ENCODE measurements at regions not wholly inside any gene's neighbourhood (a gene's known extent, or its start where the extent isn't known, plus 50 kb on each side); places are given as distances from the start of the nearest gene placed in this dataset.
"Not testable (repeated sequence)": the region's sequence is repeated elsewhere in the genome, so short reads cannot be mapped to it uniquely, and the experiment has no call there.

DNA sequence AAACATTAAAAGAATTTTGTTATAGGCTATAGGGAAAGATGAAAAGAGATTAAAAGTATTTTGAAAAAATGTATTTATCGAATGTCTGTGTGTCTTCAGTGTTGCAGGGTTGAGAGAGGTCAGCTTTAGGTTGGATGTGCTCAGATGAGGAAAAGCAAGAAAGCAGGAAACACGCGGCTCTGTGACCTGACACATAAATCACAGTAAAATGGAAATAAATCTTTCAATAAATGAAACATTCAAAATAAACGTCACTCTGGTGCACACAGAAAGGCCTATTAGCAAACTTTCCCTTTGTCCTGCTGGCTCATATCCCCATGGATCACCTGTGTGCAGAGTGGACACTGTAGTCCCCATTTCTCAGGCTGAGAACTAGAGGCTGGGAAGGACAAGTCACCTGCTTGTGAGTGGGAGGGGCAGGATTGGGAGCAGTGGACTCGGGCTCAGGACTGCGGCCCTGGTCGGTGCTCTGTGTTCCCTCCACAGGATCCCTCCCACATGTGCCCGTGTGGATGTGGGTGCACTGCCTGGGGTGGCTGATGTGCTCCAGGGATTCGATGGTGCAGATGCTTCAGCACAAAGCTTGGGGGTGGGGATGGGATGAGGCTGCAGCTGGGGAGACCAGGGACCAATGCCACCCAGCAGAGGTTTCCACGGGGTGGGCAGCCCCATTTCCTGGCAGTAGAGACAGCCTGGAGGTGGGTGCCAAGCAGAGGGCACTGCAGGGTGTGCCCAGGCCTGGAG, 96.0 kb upstream of the IGLL5 start:
- H3K9me3 ChIP-seq (ENCODE audit: control insufficient read depth, insufficient read depth, low read length) = no peaks in the 10 kb centered on the region
- CTCF ChIA-PET = no interaction called here
- H3K27ac ChIP-seq (ENCODE audit: low read depth, low read length) = no peak overlapping the region
- TF ChIP-seq, protein P1, sequence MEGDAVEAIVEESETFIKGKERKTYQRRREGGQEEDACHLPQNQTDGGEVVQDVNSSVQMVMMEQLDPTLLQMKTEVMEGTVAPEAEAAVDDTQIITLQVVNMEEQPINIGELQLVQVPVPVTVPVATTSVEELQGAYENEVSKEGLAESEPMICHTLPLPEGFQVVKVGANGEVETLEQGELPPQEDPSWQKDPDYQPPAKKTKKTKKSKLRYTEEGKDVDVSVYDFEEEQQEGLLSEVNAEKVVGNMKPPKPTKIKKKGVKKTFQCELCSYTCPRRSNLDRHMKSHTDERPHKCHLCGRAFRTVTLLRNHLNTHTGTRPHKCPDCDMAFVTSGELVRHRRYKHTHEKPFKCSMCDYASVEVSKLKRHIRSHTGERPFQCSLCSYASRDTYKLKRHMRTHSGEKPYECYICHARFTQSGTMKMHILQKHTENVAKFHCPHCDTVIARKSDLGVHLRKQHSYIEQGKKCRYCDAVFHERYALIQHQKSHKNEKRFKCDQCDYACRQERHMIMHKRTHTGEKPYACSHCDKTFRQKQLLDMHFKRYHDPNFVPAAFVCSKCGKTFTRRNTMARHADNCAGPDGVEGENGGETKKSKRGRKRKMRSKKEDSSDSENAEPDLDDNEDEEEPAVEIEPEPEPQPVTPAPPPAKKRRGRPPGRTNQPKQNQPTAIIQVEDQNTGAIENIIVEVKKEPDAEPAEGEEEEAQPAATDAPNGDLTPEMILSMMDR (IDR thresholded peaks at IDR 0.05; ENCODE audit: low read depth, low read length) = no peak
- DNase-seq (ENCODE audit: low read depth, low spot score) = no peak
- POLR2A ChIA-PET = no interaction called here
- no peak overlapping the region for H3K4me3 ChIP-seq (ENCODE audit: low read depth, low read length)
- no peaks in the 10 kb centered on the region for H3K27me3 ChIP-seq (ENCODE audit: control insufficient read depth, insufficient read depth, low read length)

DNA sequence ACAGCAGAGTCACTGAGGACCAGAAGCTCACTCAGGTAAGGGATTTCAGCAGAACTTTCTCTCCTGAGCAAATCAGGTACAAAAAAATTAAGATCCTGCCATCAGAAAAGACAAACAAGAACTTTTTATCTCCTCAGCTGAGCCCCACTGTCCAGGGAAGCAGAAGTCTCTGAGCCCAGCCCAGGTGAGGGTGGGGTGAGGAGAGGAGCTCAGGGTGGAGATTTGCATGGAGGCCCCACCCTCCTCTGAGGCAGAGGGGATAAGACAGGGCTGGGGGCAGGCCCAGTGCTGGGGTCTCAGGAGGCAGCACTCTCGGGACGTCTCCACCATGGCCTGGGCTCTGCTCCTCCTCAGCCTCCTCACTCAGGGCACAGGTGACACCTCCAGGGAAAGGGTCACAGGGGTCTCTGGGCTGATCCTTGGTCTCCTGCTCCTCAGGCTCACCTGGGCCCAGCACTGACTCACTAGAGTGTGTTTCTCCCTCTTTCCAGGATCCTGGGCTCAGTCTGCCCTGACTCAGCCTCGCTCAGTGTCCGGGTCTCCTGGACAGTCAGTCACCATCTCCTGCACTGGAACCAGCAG, 95.3 kb upstream of the IGLL5 start:
- H3K27ac ChIP-seq (ENCODE audit: low read depth, low read length); H3K9me3 ChIP-seq (ENCODE audit: control insufficient read depth, insufficient read depth, low read length); CTCF ChIA-PET; POLR2A ChIA-PET; H3K4me3 ChIP-seq (ENCODE audit: low read depth, low read length); DNase-seq (ENCODE audit: low read depth, low spot score); H3K27me3 ChIP-seq (ENCODE audit: control insufficient read depth, insufficient read depth, low read length): not testable (repeated sequence)

DNA sequence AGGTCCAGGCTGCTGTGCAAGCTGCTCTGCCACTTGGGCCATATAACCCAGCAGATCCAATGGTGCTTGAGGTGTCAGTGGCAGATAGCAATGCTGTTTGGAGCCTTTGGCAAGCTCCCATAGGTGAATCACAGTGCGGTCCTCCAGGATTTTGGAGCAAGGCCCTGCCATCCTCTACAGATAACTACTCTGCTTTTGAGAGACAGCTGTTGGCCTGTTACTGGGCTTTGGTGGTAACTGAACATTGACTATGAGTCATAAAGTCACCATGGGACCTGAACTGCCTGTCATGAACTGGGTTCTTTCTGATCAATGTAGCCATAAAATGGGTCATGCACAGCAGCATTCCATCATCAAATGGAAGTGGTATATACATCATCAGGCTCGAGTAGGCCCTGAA, 92.0 kb upstream of the IGLL5 start:
- H3K27ac ChIP-seq (ENCODE audit: low read depth, low read length); H3K9me3 ChIP-seq (ENCODE audit: control insufficient read depth, insufficient read depth, low read length); H3K27me3 ChIP-seq (ENCODE audit: control insufficient read depth, insufficient read depth, low read length); POLR2A ChIA-PET; DNase-seq (ENCODE audit: low read depth, low spot score); CTCF ChIA-PET; H3K4me3 ChIP-seq (ENCODE audit: low read depth, low read length): not testable (repeated sequence)

DNA sequence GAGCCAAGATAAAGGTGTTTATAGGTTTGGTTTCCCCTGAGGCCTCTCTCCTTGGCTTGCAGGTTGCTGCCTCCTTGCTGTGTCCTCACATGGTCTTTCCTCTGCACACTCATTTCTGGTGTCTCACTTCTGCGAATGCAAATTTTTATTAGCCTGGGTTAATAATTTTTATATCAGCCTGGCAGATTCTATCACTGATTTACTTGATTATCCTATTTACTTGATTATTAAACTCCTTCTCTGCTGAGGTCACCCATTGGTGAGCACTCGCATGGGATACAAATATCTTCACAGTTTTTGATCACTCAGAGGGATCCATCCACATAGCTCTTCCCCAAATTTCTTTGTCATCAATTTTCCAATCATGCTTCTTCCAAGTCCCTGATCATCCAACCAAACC, 90.9 kb upstream of the IGLL5 start:
- DNase-seq (ENCODE audit: low read depth, low spot score) = no peak
- Histone ChIP-seq H3K27ac (ENCODE audit: low read depth, low read length) (no peak overlapping the region), H3K27me3 (ENCODE audit: control insufficient read depth, insufficient read depth, low read length) (no peaks in the 10 kb centered on the region), H3K4me3 (ENCODE audit: low read depth, low read length) (no peak overlapping the region), H3K9me3 (ENCODE audit: control insufficient read depth, insufficient read depth, low read length) (no peaks in the 10 kb centered on the region)
- ChIA-PET POLR2A (no interaction called here), CTCF (no interaction called here)
- TF ChIP-seq, protein P1 (IDR thresholded peaks at IDR 0.05; ENCODE audit: low read depth, low read length) = no peak

DNA sequence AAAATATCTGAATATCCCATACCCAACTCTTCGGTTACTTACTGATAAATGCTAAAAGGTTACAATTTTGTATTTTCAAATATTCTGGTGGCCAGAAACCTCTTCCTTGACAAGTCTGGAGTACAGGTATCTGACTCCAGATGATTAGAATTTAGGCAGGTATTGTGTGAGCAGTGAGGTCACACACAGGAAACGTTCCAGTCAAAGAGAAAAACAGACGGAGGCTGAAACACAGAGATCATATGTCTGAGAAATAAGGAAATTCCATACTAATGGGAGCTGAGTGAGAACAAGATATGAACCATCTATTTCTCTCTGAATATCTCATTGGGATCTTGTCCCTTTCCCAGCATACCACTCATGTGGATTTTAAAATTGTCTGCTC, 89.4 kb upstream of the IGLL5 start:
- CTCF ChIA-PET = interaction anchor here (0.7 to 1.5 kb wide), 3 partner anchors 9 to 12 kb away, joined by 3 to 6 read pairs (median 5); no protein-coding TSS in a partner anchor
- POLR2A ChIA-PET = no interaction called here
- TF ChIP-seq, protein P1 (IDR thresholded peaks at IDR 0.05; ENCODE audit: low read depth, low read length) = no peak
- H3K9me3 ChIP-seq (ENCODE audit: control insufficient read depth, insufficient read depth, low read length) = no peaks in the 10 kb centered on the region
- no peak for DNase-seq (ENCODE audit: low read depth, low spot score)
- no peaks in the 10 kb centered on the region for H3K27me3 ChIP-seq (ENCODE audit: control insufficient read depth, insufficient read depth, low read length)
- no peak overlapping the region for H3K4me3 ChIP-seq (ENCODE audit: low read depth, low read length)
- H3K27ac ChIP-seq (ENCODE audit: low read depth, low read length) = no peak overlapping the region

DNA sequence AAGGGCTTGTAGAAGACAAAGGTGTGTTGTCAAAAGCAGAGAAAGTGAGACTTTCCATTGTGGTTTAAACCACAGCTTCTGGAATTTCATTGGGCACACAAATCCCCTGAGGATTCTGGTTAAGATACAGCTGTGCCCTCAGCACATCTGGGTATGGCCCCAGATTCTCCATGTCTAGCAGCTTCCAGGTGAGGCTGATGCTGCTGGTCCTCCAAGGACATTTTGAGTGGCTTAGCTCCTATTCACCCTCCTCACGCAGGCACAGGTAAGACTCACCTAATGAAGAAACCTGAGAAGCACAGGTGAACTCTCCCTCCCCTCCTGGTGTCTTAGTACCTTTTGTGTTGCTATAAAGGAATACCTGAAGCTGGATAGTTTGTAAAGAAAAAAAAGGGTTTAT, 88.9 kb upstream of the IGLL5 start:
- POLR2A ChIA-PET = no interaction called here
- DNase-seq (ENCODE audit: low read depth, low spot score) = no peak
- no peak overlapping the region for H3K4me3 ChIP-seq (ENCODE audit: low read depth, low read length)
- TF ChIP-seq, protein P1 (IDR thresholded peaks at IDR 0.05; ENCODE audit: low read depth, low read length) = no peak
- H3K27me3 ChIP-seq (ENCODE audit: control insufficient read depth, insufficient read depth, low read length) = no peaks in the 10 kb centered on the region
- no peak overlapping the region for H3K27ac ChIP-seq (ENCODE audit: low read depth, low read length)
- CTCF ChIA-PET = interaction anchor here (0.7 to 1.5 kb wide), 3 partner anchors 9 to 11 kb away, joined by 3 to 6 read pairs (median 5); no protein-coding TSS in a partner anchor
- no peaks in the 10 kb centered on the region for H3K9me3 ChIP-seq (ENCODE audit: control insufficient read depth, insufficient read depth, low read length)

All from AG04450 (cell line).